ENCODE measurements at regions not wholly inside any gene's neighbourhood (a gene's known extent, or its start where the extent isn't known, plus 50 kb on each side); places are given as distances from the start of the nearest gene placed in this dataset.
"Not testable (repeated sequence)": the region's sequence is repeated elsewhere in the genome, so short reads cannot be mapped to it uniquely, and the experiment has no call there.

- DNase-seq: no peak
These were observed 86.7 kb upstream of the SLC39A10 start for GRCh38 chr2:195570329-195570728.

- no peak for DNase-seq
These were observed 87.8 kb upstream of the SLC39A10 start for GRCh38 chr2:195569255-195569654.

GRCh38 chr2:195564625-195565135 lies 92.3 kb upstream of the SLC39A10 start:
- DNase-seq: not testable (repeated sequence)

- no peak for DNase-seq
These were observed 93.0 kb upstream of the SLC39A10 start for GRCh38 chr2:195563857-195564512.

- no peak for DNase-seq
These were observed 94.2 kb upstream of the SLC39A10 start for GRCh38 chr2:195562570-195563566.

- DNase-seq: no peak
These were observed 95.7 kb upstream of the SLC39A10 start for GRCh38 chr2:195561116-195561921.

GRCh38 chr2:195560209-195560895 lies 96.7 kb upstream of the SLC39A10 start:
- DNase-seq: no peak

GRCh38 chr2:195559431-195559914 lies 97.6 kb upstream of the SLC39A10 start:
- peak; percentile 89 to 90 for DNase-seq

GRCh38 chr2:195555971-195556370 lies 101.1 kb upstream of the SLC39A10 start:
- no peak for DNase-seq

GRCh38 chr2:195552581-195552980 lies 104.4 kb upstream of the SLC39A10 start:
- no peak for DNase-seq

GRCh38 chr2:195548198-195548940 lies 108.7 kb upstream of the SLC39A10 start:
- DNase-seq: no peak

- not testable (repeated sequence) for DNase-seq
These were observed 109.7 kb upstream of the SLC39A10 start for GRCh38 chr2:195547268-195547840.

GRCh38 chr2:195545811-195546210 lies 111.2 kb upstream of the SLC39A10 start:
- DNase-seq: no peak

GRCh38 chr2:195543902-195544894 lies 112.8 kb upstream of the SLC39A10 start:
- no peak for DNase-seq

GRCh38 chr2:195543063-195543462 lies 114.0 kb upstream of the SLC39A10 start:
- peak; percentile 50 to 69 for DNase-seq

GRCh38 chr2:195542067-195542466 lies 115.0 kb upstream of the SLC39A10 start:
- DNase-seq: no peak

GRCh38 chr2:195538937-195539336 lies 118.1 kb upstream of the SLC39A10 start:
- DNase-seq: no peak

GRCh38 chr2:195537811-195538210 lies 119.2 kb upstream of the SLC39A10 start:
- DNase-seq: no peak

GRCh38 chr2:195536906-195537305 lies 120.1 kb upstream of the SLC39A10 start:
- no peak for DNase-seq

Measured in Kasumi-1 (cell line).